ENCODE measurements at regions not wholly inside any gene's neighbourhood (a gene's known extent, or its start where the extent isn't known, plus 50 kb on each side); places are given as distances from the start of the nearest gene placed in this dataset.

DNA sequence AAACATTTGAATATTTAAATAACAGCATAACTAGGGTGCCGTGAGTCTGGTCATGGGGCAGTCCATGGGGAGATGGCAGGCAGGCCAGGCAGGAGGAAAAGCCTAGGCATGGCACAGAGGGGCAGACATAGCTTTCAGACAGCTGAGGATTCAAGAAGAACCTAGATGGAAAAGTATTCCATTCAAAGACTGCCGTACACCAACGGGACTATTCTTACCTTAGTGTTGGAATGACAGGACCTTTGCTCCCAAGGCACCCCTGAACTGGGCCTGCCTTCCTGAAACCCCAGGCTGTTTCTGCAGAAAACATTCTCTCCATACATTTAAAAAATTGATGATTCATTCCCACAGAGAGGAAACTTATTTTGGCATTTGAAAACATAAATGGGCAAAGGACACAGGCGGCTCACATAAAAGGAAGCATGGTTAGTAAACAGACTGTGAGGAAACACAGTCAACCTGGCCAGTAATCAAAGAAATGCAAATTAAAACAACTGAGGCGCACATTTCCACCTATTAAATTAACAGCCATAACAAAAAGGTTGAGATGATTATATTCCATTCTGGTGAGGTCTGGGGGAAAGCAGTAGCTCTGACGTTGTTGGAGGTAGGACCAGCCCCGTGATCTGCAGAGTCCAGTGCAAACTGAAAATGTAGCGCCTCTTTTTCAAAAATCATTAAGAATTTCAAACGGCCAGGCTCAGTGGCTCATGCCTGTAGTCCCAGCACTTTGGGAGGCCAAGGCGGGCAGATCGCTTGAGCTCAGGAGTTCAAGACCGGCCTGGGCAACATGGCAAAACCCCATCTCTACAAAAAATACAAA is 71.3 kb upstream of the SMAD3 start:
- TF ChIP-seq, protein P1, sequence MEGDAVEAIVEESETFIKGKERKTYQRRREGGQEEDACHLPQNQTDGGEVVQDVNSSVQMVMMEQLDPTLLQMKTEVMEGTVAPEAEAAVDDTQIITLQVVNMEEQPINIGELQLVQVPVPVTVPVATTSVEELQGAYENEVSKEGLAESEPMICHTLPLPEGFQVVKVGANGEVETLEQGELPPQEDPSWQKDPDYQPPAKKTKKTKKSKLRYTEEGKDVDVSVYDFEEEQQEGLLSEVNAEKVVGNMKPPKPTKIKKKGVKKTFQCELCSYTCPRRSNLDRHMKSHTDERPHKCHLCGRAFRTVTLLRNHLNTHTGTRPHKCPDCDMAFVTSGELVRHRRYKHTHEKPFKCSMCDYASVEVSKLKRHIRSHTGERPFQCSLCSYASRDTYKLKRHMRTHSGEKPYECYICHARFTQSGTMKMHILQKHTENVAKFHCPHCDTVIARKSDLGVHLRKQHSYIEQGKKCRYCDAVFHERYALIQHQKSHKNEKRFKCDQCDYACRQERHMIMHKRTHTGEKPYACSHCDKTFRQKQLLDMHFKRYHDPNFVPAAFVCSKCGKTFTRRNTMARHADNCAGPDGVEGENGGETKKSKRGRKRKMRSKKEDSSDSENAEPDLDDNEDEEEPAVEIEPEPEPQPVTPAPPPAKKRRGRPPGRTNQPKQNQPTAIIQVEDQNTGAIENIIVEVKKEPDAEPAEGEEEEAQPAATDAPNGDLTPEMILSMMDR (conservative IDR thresholded peaks at IDR 0.05 in 1 of 2, IDR thresholded peaks at IDR 0.05 in 1 of 2; ENCODE audit: extremely low read depth in 1 of 2, insufficient read depth in 1 of 2, low read depth in 1 of 2, low read length in 2 of 2), result no peak
- no peak for TF ChIP-seq EZH2 (IDR thresholded peaks at IDR 0.05; ENCODE audit: borderline replicate concordance, low read length)

Measured in mammary epithelial cell (primary cell).